ENCODE measurements at regions not wholly inside any gene's neighbourhood (a gene's known extent, or its start where the extent isn't known, plus 50 kb on each side); places are given as distances from the start of the nearest gene placed in this dataset.

GRCh38 chr4:120227554-120227953, 160.9 kb upstream of the MAD2L1 start:
- no peak for TF ChIP-seq CTCF (IDR thresholded peaks at IDR 0.05)
- no peak for TF ChIP-seq POLR2A (IDR thresholded peaks at IDR 0.05)
